ENCODE measurements at regions not wholly inside any gene's neighbourhood (a gene's known extent, or its start where the extent isn't known, plus 50 kb on each side); places are given as distances from the start of the nearest gene placed in this dataset.

DNA sequence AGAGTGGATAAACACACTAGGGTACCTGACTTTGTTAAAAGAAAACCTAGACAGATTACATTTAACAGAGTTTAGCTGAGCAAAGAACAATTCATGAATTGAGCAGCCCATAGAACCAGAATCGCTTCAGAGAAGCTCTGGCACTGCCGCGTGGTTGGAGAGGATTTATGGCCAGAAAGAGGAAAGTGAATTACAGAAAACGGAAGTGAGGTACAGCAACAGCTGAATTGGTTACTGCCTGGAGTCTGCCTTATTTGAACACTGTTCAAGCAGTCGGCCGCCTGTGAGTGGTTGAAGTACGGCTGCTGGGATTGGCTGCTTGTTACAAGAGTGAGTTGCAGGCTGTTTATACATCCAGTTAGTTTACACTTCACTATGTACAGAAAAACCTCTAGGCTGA, 253.8 kb upstream of the CDYL start (continued):
- peak; percentile 59 for TF ChIP-seq MEIS2 (IDR thresholded peaks at IDR 0.05; ENCODE audit: partially characterized antibody)
- TF ChIP-seq PKNOX1 (IDR thresholded peaks at IDR 0.05) = peak; percentile 29; the same call in 1 of the 2 replicates

DNA sequence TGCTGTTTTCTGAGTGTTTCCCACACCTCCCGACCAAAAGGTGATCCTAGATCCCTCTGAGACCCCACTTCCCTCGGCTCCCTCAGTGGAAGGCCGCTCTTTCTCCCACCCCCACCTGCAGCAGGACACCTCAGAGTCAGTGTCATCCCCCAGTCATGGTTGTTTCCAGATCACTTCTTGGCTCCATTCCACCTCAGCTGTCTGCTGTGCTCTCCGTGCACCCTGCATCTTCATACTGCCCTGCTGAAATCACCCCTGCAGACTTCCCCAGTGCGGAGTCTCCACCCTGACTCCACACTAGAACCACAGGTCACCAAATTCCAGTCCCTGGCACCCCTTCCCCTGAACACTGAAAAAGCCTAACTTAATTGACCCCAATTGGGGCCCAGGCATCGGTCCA, 255.1 kb upstream of the CDYL start:
- no peak overlapping the region for H2AFZ ChIP-seq (ENCODE audit: low read depth, low read length)
- no peaks in the 10 kb centered on the region for H3K9me3 ChIP-seq (replicated peaks; ENCODE audit: control insufficient read depth, insufficient read depth, low read depth, low read length)
- H3K27ac ChIP-seq (ENCODE audit: extremely low read depth, low read depth, low read length) = no peak overlapping the region
- ChIA-PET POLR2A (no interaction called here), CTCF (ENCODE audit: low intra/inter-chr PET ratio) (no interaction called here)
- H3K9ac ChIP-seq (ENCODE audit: insufficient read depth in 1 of 2, low read depth in 2 of 2, low read length in 2 of 2) = no peak overlapping the region
- FAIRE-seq = no peak
- no peaks in the 10 kb centered on the region for H3K4me1 ChIP-seq (replicated peaks in 1 of 2; ENCODE audit: control insufficient read depth in 2 of 2, insufficient read depth in 2 of 2, low read length in 2 of 2)
- peaks cover 14 to 25% of the 10 kb centered on the region in 2 experiments for H3K27me3 ChIP-seq (ENCODE audit: control insufficient read depth in 2 of 2, insufficient read depth in 2 of 2, low read length in 2 of 2)
- H3K36me3 ChIP-seq (ENCODE audit: control insufficient read depth, insufficient read depth, low read length) = no peaks in the 10 kb centered on the region
- H3K4me3 ChIP-seq = no peak overlapping the region
- no peak overlapping the region for H3K4me2 ChIP-seq (ENCODE audit: insufficient read depth, low read length)
- no peaks in the 10 kb centered on the region for H3K79me2 ChIP-seq (ENCODE audit: control insufficient read depth, insufficient read depth, low read length)
- no peak for DNase-seq (ENCODE audit: extremely low read depth in 1 of 4, low spot score in 3 of 4)
- no peaks in the 10 kb centered on the region for H4K20me1 ChIP-seq (replicated peaks; ENCODE audit: control insufficient read depth, insufficient read depth, low read length)
- in situ Hi-C loops (cut with MboI) = no loop called here
- ATAC-seq = no peak
- intact Hi-C loops (cut with micrococcal nuclease) = no loop called here
- BruUV-seq (replicated peaks) = no TSS peak
- H3K9me1 ChIP-seq (ENCODE audit: control insufficient read depth, insufficient read depth, low read length) = no peaks in the 10 kb centered on the region
- 3% methylated on average over 6 of the region's 6 CpGs for WGBS (ENCODE audit: insufficient coverage, low coverage, missing lambda C conversion rate)
- no peak for TF ChIP-seq POLR2AphosphoS2 (IDR thresholded peaks at IDR 0.05; ENCODE audit: low read length)
- no peak for TF ChIP-seq ESRRB (CRISPR knock-in tag; IDR thresholded peaks at IDR 0.05; ENCODE audit: borderline replicate concordance)
- TF ChIP-seq XRCC5 (IDR thresholded peaks at IDR 0.05; ENCODE audit: low read depth, low read length) = no peak
- no peak for TF ChIP-seq POLR2H (tag; IDR thresholded peaks at IDR 0.05; ENCODE audit: low read depth)
- no peak for TF ChIP-seq ZC3H4 (CRISPR knock-in tag; IDR thresholded peaks at IDR 0.05; ENCODE audit: borderline replicate concordance)
- TF ChIP-seq GABPA (tag; conservative IDR thresholded peaks at IDR 0.05; ENCODE audit: low read depth) = no peak
- no peak for TF ChIP-seq KLF1 (tag; IDR thresholded peaks at IDR 0.05)
- TF ChIP-seq HINFP (tag; conservative IDR thresholded peaks at IDR 0.05; ENCODE audit: low read depth) = no peak
- no peak for TF ChIP-seq HNRNPK (IDR thresholded peaks at IDR 0.05; ENCODE audit: low read depth, low read length, poor library complexity, severe bottlenecking)
- TF ChIP-seq BRD4 (IDR thresholded peaks at IDR 0.05) = no peak
- TF ChIP-seq, protein P1, sequence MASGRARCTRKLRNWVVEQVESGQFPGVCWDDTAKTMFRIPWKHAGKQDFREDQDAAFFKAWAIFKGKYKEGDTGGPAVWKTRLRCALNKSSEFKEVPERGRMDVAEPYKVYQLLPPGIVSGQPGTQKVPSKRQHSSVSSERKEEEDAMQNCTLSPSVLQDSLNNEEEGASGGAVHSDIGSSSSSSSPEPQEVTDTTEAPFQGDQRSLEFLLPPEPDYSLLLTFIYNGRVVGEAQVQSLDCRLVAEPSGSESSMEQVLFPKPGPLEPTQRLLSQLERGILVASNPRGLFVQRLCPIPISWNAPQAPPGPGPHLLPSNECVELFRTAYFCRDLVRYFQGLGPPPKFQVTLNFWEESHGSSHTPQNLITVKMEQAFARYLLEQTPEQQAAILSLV (tag; IDR thresholded peaks at IDR 0.05) = no peak
- TF ChIP-seq DDX20 (tag; IDR thresholded peaks at IDR 0.05; ENCODE audit: low read depth) = no peak
- TF ChIP-seq HMG20A (CRISPR knock-in tag; conservative IDR thresholded peaks at IDR 0.05) = no peak
- TF ChIP-seq L3MBTL2 (IDR thresholded peaks at IDR 0.05) = no peak
- TF ChIP-seq TCFL5 (CRISPR knock-in tag; conservative IDR thresholded peaks at IDR 0.05) = no peak
- TF ChIP-seq TEAD1 (CRISPR knock-in tag; IDR thresholded peaks at IDR 0.05) = no peak
- TF ChIP-seq ESRRA (IDR thresholded peaks at IDR 0.05; ENCODE audit: borderline replicate concordance, low read depth) = no peak
- TF ChIP-seq TCF7L2 (IDR thresholded peaks at IDR 0.05; ENCODE audit: low read depth, low read length) = no peak

Data from K562 (cell line).